Loucy (cell line): ENCODE measurements at regions not wholly inside any gene's neighbourhood (a gene's known extent, or its start where the extent isn't known, plus 50 kb on each side); places are given as distances from the start of the nearest gene placed in this dataset.
A peak's percentile ranks its signal among the peaks of the same experiment; 100 is the strongest.

Source experiments
- H2AFZ ChIP-seq: fragments of 200-600 bp; sonication (generic); 2 replicates; pipeline ENCODE4 v1.6.0; 2016; ENCODE audit warnings: antibody characterized with exemption, mild to moderate bottlenecking, low read length, moderate library complexity
- H3F3A ChIP-seq: fragments of 200-600 bp; 2 replicates; pipeline ENCODE4 v1.6.0; 2016; ENCODE audit warnings: antibody characterized with exemption, low read depth, mild to moderate bottlenecking
- H3K27me3 ChIP-seq: fragments of 200-600 bp; sonication (generic); 2 replicates; pipeline ENCODE4 v1.6.1; 2014; ENCODE audit warnings: low read length, mild to moderate bottlenecking; ENCODE audit not compliant: insufficient read depth, poor library complexity, severe bottlenecking
- H3K36me3 ChIP-seq: fragments of 200-600 bp; sonication (generic); 2 replicates; pipeline ENCODE4 v1.6.1; 2016; ENCODE audit warnings: low read length; ENCODE audit not compliant: insufficient read depth
- H3K4me1 ChIP-seq: fragments of 200-600 bp; sonication (generic); 2 replicates; pipeline ENCODE4 v1.5.1; 2014; ENCODE audit warnings: low read length, mild to moderate bottlenecking; ENCODE audit not compliant: insufficient read depth, poor library complexity, severe bottlenecking
- H3K4me2 ChIP-seq: fragments of 200-600 bp; sonication (generic); 2 replicates; pipeline ENCODE4 v1.6.0; 2014; ENCODE audit warnings: antibody characterized with exemption, low read length, low read depth, mild to moderate bottlenecking; ENCODE audit not compliant: poor library complexity, severe bottlenecking
- H3K4me3 ChIP-seq: fragments of 200-600 bp; sonication (generic); 2 replicates; pipeline ENCODE4 v1.5.1; 2014; ENCODE audit warnings: low read length, mild to moderate bottlenecking, mixed read lengths; ENCODE audit not compliant: poor library complexity, severe bottlenecking
- H3K79me2 ChIP-seq: fragments of 200-600 bp; sonication (generic); 2 replicates; pipeline ENCODE4 v1.6.1; 2014; ENCODE audit warnings: low read length; ENCODE audit not compliant: insufficient read depth
- H3K9ac ChIP-seq: fragments of 200-600 bp; sonication (generic); 2 replicates; pipeline ENCODE4 v1.6.0; 2014; ENCODE audit warnings: mild to moderate bottlenecking, low read depth, low read length, moderate library complexity; ENCODE audit not compliant: poor library complexity, severe bottlenecking
- H3K9me2 ChIP-seq: fragments of 200-600 bp; sonication (generic); replicated peaks from 2 replicates; pipeline ENCODE4 v1.6.1; 2016; ENCODE audit warnings: low read depth, low read length, mixed read lengths
- H3K9me3 ChIP-seq: fragments of 200-600 bp; sonication (generic); 2 replicates; pipeline ENCODE4 v1.6.1; 2014; ENCODE audit warnings: mild to moderate bottlenecking, antibody characterized with exemption, low read length, low read depth; ENCODE audit not compliant: insufficient read depth
- H4K20me1 ChIP-seq: fragments of 200-600 bp; sonication (generic); 2 replicates; pipeline ENCODE4 v1.6.0; 2014; ENCODE audit warnings: antibody characterized with exemption, low read length, mild to moderate bottlenecking; ENCODE audit not compliant: insufficient read depth, poor library complexity, severe bottlenecking
- CTCF ChIP-seq: fragments of 200-600 bp; sonication (generic); conservative IDR thresholded peaks from 2 replicates; pipeline ENCODE4 v1.5.1; 2014; ENCODE audit warnings: mild to moderate bottlenecking, antibody characterized with exemption, low read length
- EZH2phosphoT487 ChIP-seq: fragments of 200-600 bp; IDR thresholded peaks from 2 replicates; pipeline ENCODE4 v1.6.1; 2018; ENCODE audit warnings: antibody characterized with exemption, mild to moderate bottlenecking, moderate library complexity, borderline replicate concordance

DNA sequence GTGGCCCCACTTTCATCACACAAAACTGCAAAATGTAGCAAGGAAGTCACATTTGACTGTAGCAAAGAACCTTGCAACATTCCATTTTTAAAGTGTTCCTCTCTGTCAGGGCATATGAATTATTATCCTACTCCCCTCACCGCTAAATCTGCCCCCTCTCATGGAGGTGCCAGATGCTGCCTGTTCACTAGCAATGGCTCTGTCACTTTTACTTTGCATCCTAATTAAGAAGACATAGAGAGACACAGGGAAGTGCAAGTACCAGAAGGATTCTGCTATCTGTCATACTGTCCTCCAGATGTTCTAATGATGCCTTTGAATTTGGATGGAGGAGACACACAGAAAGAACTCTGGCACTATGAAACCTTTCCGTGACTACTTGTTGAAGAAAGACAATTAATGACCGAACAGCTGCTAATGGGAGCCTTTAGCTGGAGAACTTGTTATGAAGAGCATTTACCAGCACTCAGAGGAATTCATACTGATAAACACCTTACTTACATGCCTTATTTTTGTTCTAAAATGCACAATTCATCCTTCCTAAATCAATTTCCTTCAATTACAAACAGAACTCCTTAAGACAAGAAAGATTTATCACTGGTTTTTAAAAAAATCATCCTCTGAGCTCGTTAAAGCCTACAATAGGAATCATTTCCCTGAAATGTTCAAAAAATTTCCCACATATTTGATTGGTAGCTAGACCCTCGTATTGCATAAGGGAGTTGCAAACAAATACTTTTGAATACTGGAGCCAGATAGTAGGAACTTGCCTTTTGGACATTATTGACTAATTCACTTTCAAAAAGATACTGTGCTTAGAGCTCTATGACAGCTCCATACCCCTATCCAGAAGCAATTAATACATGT is 292.6 kb downstream of the UBE3D start:
- no peaks in the 10 kb centered on the region for H3K36me3 ChIP-seq
- no peak overlapping the region for H2AFZ ChIP-seq
- no peaks in the 10 kb centered on the region for H3K4me1 ChIP-seq
- H3K27me3 ChIP-seq = no peaks in the 10 kb centered on the region
- no peak for TF ChIP-seq CTCF
- no peak for TF ChIP-seq EZH2phosphoT487
- no peak overlapping the region for H3K9ac ChIP-seq
- H3K79me2 ChIP-seq = no peaks in the 10 kb centered on the region
- no peaks in the 10 kb centered on the region for H3K9me3 ChIP-seq
- no peaks in the 10 kb centered on the region for H4K20me1 ChIP-seq
- no peaks in the 10 kb centered on the region for H3F3A ChIP-seq
- no peak overlapping the region for H3K4me3 ChIP-seq
- H3K4me2 ChIP-seq = no peak overlapping the region
- H3K9me2 ChIP-seq = no peaks in the 10 kb centered on the region

DNA sequence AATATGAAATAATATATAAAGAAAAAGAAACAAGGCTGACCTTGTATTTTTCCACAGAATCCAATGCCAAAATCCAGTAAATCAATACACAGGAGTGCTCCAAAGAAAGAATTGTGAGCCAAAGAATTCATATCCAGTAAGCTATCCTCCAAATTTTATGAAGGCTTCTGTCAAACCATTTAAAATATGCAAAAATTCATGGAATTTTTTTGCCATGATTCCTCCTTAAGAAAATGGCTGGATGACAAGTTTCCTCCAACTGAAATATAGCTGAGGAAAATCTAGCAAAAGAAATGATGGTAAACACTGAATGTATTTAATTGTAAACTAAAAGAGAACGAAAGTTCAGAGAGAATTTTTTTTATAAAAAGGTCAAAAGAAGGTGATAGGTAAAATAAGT is 290.3 kb downstream of the UBE3D start:
- H3K4me2 ChIP-seq = no peak overlapping the region
- no peaks in the 10 kb centered on the region for H3K4me1 ChIP-seq
- H3K36me3 ChIP-seq = no peaks in the 10 kb centered on the region
- no peaks in the 10 kb centered on the region for H3K79me2 ChIP-seq
- no peak overlapping the region for H3K4me3 ChIP-seq
- TF ChIP-seq CTCF (no peak), EZH2phosphoT487 (no peak)
- no peaks in the 10 kb centered on the region for H3K27me3 ChIP-seq
- H3K9me3 ChIP-seq = no peaks in the 10 kb centered on the region
- no peaks in the 10 kb centered on the region for H4K20me1 ChIP-seq
- no peak overlapping the region for H3K9ac ChIP-seq
- no peaks in the 10 kb centered on the region for H3K9me2 ChIP-seq
- no peak overlapping the region for H2AFZ ChIP-seq
- no peaks in the 10 kb centered on the region for H3F3A ChIP-seq

- Histone ChIP-seq H3K27me3 (no peaks in the 10 kb centered on the region), H3K9me2 (no peaks in the 10 kb centered on the region), H3F3A (no peaks in the 10 kb centered on the region), H3K79me2 (no peaks in the 10 kb centered on the region), H2AFZ (peak overlapping the region; percentile 52; the same call in 1 of the 2 replicates), H3K9me3 (no peaks in the 10 kb centered on the region), H3K4me1 (no peaks in the 10 kb centered on the region), H3K4me2 (no peak overlapping the region), H3K4me3 (no peak overlapping the region), H4K20me1 (no peaks in the 10 kb centered on the region), H3K36me3 (no peaks in the 10 kb centered on the region), H3K9ac (no peak overlapping the region)
- no peak for TF ChIP-seq EZH2phosphoT487
- no peak for TF ChIP-seq CTCF
Observed at GRCh38 chr6:82775981-82776380, 289.7 kb downstream of the UBE3D start.
